ENCODE measurements at regions not wholly inside any gene's neighbourhood (a gene's known extent, or its start where the extent isn't known, plus 50 kb on each side); places are given as distances from the start of the nearest gene placed in this dataset.

DNA sequence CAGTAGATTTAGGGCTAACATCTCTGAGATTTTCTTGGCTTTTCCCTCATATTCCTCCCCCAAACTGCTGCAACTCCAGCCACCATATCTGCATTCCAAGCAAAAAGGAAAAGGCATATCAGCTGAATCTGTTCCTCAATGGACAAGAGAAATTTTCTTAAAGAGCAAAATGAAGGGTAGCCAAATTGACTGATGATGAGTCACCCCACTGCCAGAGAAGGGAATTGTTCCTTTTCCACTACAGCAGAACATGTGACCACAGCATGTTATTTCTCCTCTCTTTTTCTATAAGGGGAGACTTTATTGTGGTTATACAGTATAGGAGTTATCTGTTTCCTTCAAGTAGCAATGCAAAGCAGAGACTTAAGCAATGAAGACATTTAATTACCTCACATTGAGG, 172.5 kb downstream of the MTHFS start:
- TF ChIP-seq YY1 (IDR thresholded peaks at IDR 0.05; ENCODE audit: insufficient read depth, insufficient read length) (no peak), ZNF274 (IDR thresholded peaks at IDR 0.05; ENCODE audit: low read depth, low read length) (no peak)
